Muscle layer of colon (tissue), 2 donors: ENCODE measurements at regions not wholly inside any gene's neighbourhood (a gene's known extent, or its start where the extent isn't known, plus 50 kb on each side); places are given as distances from the start of the nearest gene placed in this dataset.

Experiments
- H3K27ac ChIP-seq: one replicate; pipeline ENCODE4 v1.7.0; 2013; ENCODE audit warnings: low read depth, mild to moderate bottlenecking, low read length, moderate library complexity
- H3K27me3 ChIP-seq, 2 donors: one replicate each; pipeline ENCODE4 v1.7.0; 2013; ENCODE audit warnings: low read length in 2 of 2, mild to moderate bottlenecking in 2 of 2; ENCODE audit not compliant: insufficient read depth in 2 of 2, control insufficient read depth in 1 of 2
- H3K36me3 ChIP-seq: one replicate; pipeline ENCODE4 v1.7.0; 2013; ENCODE audit warnings: mild to moderate bottlenecking, low read length; ENCODE audit not compliant: insufficient read depth
- H3K4me1 ChIP-seq: one replicate; pipeline ENCODE4 v1.7.0; 2013; ENCODE audit warnings: mild to moderate bottlenecking, low read length; ENCODE audit not compliant: insufficient read depth
- H3K4me3 ChIP-seq, 2 donors: one replicate each; pipeline ENCODE4 v1.7.0; 2013; ENCODE audit warnings: low read length in 2 of 2, low read depth in 1 of 2, mild to moderate bottlenecking in 1 of 2, moderate library complexity in 1 of 2
- H3K9ac ChIP-seq: one replicate; pipeline ENCODE4 v1.7.0; 2013; ENCODE audit warnings: low read length
- H3K9me3 ChIP-seq: one replicate; pipeline ENCODE4 v1.7.0; 2013; ENCODE audit warnings: mild to moderate bottlenecking, low read length
- donor health status: abdominal sarcoma.
- donor health status: Adenocarcinoma of cecum.

DNA sequence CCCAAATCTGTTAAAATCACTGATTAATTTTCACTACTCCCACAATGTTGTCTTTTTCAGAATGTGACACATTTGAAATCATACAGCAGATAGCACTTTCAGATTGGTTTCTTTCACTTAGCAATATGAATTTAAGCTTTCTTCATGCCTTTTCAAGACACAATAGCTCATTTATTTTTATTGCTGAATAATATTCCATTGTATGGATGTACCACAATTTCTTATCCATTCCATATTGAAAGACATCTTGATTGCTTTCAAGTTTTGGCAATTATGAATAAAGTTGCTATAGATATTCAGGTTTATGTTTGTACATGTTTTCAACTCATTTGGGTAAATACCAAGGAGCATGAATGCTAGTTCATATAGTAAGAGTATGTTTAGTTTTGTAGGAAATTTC lies 2635.6 kb upstream of the PCDH20 start:
- Histone ChIP-seq H3K4me3 (no peak overlapping the region), H3K36me3 (no peaks in the 10 kb centered on the region), H3K9ac (no peak overlapping the region)

GRCh38 chr13:64041296-64041695 lies 2625.6 kb upstream of the PCDH20 start:
- H3K27ac ChIP-seq = no peak overlapping the region

More for the DNA sequence above, 2635.6 kb upstream of the PCDH20 start:
- Histone ChIP-seq H3K27me3 (no peaks in the 10 kb centered on the region), H3K9me3 (no peaks in the 10 kb centered on the region), H3K27ac (no peak overlapping the region), H3K4me1 (no peaks in the 10 kb centered on the region)

DNA sequence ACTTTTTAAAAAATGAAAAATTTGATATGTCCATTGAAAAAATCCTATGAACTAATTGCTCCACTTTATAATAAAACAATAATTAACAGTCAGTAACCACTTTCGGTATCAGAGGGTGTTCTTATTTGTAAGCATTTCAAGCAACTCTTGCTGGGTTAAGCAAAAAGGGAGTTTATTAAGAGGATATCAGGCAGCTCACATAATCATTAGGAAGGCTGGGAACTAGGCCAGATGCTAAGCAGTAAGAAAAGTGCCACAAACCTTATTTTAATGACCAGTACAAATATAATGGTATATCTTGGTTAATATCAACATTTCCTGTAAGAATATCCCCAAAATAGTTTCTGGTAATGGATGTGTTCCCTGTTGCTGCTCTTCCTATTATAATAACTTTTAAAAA lies 2618.3 kb upstream of the PCDH20 start:
- Histone ChIP-seq H3K4me3 (no peak overlapping the region), H3K27ac (no peak overlapping the region), H3K9ac (no peak overlapping the region), H3K9me3 (no peaks in the 10 kb centered on the region), H3K4me1 (no peaks in the 10 kb centered on the region), H3K27me3 (no peaks in the 10 kb centered on the region), H3K36me3 (no peaks in the 10 kb centered on the region)

More at GRCh38 chr13:64041296-64041695, 2625.6 kb upstream of the PCDH20 start:
- no peaks in the 10 kb centered on the region for H3K4me1 ChIP-seq
- no peaks in the 10 kb centered on the region for H3K9me3 ChIP-seq
- H3K9ac ChIP-seq = no peak overlapping the region
- H3K36me3 ChIP-seq = no peaks in the 10 kb centered on the region
- no peaks in the 10 kb centered on the region for H3K27me3 ChIP-seq
- H3K4me3 ChIP-seq = no peak overlapping the region

DNA sequence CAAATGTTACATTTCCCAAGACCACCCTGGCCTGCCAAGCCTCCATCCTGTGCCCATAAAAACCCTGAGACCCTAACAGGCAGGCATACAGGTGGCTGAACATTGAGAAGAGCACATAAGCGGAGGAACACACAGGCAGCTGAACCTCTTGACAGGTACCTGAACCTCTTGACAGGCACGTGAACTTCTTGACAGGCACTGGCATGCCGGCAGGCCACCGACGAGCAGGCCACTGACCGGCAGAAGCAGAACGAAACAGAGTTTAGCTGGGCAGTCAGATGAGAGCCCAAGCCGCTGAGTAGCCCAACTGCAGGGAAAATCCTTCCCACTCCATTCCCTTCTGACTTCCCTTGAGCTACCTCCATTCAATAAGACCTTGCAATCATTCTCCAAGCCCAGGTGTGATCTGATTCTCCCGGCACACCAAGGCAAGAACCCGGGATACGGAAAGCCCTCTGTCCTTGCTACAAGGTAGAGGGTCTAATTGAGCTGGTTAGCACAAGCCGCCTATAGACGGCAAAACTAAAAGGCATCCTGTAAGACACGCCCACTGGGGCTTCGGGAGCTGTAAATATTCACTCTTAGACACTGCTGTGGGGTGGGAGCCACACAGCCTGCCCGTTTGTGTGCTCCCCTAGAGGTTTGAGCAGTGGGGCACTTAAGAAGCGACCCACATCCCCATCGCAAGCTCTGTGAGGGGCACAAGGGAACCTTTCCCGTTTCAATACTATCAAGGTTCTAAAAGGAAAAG lies 2613.9 kb upstream of the PCDH20 start:
- H3K36me3 ChIP-seq = no peaks in the 10 kb centered on the region
- no peaks in the 10 kb centered on the region for H3K9me3 ChIP-seq
- no peaks in the 10 kb centered on the region for H3K27me3 ChIP-seq
- no peak overlapping the region for H3K4me3 ChIP-seq
- H3K9ac ChIP-seq = no peak overlapping the region
- no peak overlapping the region for H3K27ac ChIP-seq
- H3K4me1 ChIP-seq = no peaks in the 10 kb centered on the region

DNA sequence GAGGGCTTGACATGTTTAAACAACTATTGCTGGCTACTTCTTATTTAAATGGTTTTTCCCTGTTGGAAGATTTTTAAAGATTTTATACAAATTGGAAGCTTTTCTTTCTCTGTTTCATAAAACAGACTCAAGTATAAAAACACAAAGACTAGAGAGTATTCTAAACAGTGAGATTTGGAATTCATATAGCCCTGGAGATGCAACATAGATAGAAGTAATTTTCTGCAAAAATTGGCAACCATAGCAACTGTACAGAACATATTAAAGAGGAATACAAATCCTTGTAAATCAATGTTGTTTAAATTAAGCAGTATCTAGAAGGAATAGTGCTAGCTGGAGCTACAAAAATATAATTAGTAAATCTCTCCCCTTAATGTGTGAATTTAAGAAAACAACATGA lies 2612.9 kb upstream of the PCDH20 start:
- Histone ChIP-seq H3K36me3 (no peaks in the 10 kb centered on the region), H3K27ac (no peak overlapping the region), H3K4me1 (no peaks in the 10 kb centered on the region)

GRCh38 chr13:64020126-64020525 lies 2604.5 kb upstream of the PCDH20 start:
- Histone ChIP-seq H3K9ac (no peak overlapping the region), H3K27ac (no peak overlapping the region), H3K27me3 (no peaks in the 10 kb centered on the region), H3K4me1 (no peaks in the 10 kb centered on the region), H3K9me3 (no peaks in the 10 kb centered on the region), H3K36me3 (no peaks in the 10 kb centered on the region), H3K4me3 (no peak overlapping the region)

More for the DNA sequence above, 2612.9 kb upstream of the PCDH20 start:
- Histone ChIP-seq H3K4me3 (no peak overlapping the region), H3K9ac (no peak overlapping the region), H3K9me3 (no peaks in the 10 kb centered on the region), H3K27me3 (no peaks in the 10 kb centered on the region)

DNA sequence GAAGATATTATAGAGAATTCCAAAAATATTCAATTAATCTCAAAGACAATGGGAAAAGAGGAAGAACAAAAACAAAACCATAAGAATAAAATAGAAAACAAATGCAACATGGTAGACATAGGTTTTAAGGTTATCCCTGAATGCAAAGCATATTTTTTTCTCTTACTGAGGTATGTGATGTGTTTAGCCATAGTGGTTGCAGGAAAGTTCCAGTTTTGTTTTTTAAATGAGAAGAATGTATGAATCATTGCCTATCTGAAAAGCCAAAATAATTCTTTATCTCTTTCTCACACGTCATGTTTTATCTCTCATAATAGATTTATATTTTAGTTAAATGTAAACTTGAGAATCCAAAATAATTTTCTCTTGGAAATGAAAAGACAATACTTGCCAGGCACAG lies 2591.7 kb upstream of the PCDH20 start:
- no peaks in the 10 kb centered on the region for H3K36me3 ChIP-seq
- H3K27ac ChIP-seq = no peak overlapping the region
- H3K4me3 ChIP-seq = no peak overlapping the region
- no peaks in the 10 kb centered on the region for H3K4me1 ChIP-seq
- H3K9me3 ChIP-seq = no peaks in the 10 kb centered on the region
- no peak overlapping the region for H3K9ac ChIP-seq
- no peaks in the 10 kb centered on the region for H3K27me3 ChIP-seq

DNA sequence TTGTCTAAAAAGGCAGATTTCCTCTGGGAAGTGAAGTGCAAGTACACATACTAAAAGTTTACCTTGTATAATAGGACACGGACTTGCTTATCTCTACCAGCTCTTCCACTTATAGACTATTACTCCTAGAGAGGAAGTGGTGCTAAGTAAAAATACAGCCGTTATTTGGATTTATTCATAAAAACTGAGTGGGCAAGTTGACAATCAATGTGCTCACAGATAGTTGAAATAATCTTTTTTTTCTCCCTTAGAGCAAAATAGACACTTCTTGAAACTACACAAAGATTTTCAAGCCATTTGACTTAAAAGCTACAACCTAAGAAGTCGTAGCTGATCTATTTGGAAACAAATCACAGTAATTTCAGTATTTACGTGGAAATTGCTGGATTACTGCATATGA lies 2584.7 kb upstream of the PCDH20 start:
- Histone ChIP-seq H3K36me3 (no peaks in the 10 kb centered on the region), H3K27ac (no peak overlapping the region), H3K9ac (no peak overlapping the region), H3K27me3 (no peaks in the 10 kb centered on the region), H3K4me3 (no peak overlapping the region), H3K4me1 (no peaks in the 10 kb centered on the region), H3K9me3 (no peaks in the 10 kb centered on the region)

- Histone ChIP-seq H3K9ac (no peak overlapping the region), H3K4me1 (no peaks in the 10 kb centered on the region), H3K4me3 (no peak overlapping the region), H3K27me3 (no peaks in the 10 kb centered on the region), H3K36me3 (no peaks in the 10 kb centered on the region), H3K9me3 (no peaks in the 10 kb centered on the region), H3K27ac (no peak overlapping the region)
Observed at GRCh38 chr13:63999614-64000305, 2584.1 kb upstream of the PCDH20 start.

DNA sequence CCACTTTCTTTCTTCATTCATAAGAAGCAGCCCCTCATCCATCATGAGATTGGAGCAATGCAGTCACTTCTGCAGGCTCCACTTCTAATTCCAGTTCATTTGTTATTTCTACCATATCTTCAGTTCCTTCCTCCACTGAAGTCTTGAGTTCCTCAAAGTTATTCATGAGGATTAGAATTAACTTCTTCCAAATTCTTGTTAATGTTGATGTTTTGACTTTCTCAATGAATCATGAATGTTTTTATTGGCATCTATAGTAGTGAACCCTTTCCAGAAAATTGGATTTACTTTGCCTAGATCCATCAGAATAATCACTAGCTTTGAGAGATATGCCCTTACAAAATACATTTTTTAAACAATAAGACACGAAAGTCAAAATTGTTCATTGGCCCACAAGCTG lies 2567.7 kb upstream of the PCDH20 start:
- Histone ChIP-seq H3K27ac (no peak overlapping the region), H3K4me3 (no peak overlapping the region), H3K4me1 (no peaks in the 10 kb centered on the region), H3K9ac (no peak overlapping the region), H3K27me3 (no peaks in the 10 kb centered on the region), H3K9me3 (no peaks in the 10 kb centered on the region), H3K36me3 (no peaks in the 10 kb centered on the region)

GRCh38 chr13:63979951-63980350 lies 2564.3 kb upstream of the PCDH20 start:
- Histone ChIP-seq H3K4me3 (no peak overlapping the region), H3K27ac (no peak overlapping the region), H3K9me3 (no peaks in the 10 kb centered on the region), H3K36me3 (no peaks in the 10 kb centered on the region), H3K27me3 (no peaks in the 10 kb centered on the region), H3K9ac (no peak overlapping the region), H3K4me1 (no peaks in the 10 kb centered on the region)

DNA sequence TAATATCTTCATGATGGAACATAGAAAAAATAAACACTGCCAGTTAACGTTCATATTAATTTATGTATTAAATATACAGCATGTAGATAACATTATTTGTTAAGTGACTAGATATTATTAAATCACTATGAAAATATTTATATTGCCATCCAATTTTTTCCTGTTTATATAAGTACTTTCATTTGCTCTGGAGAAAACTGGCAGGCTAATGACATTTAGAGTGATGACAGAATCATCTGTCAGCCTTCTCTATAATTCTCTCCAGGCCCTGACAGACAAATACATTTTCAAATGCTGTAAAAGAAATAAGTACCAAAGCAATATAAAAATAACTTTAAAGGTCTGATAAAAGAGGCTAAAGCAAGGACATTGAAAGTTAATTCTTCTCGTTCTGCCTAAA lies 2556.7 kb upstream of the PCDH20 start:
- Histone ChIP-seq H3K27me3 (no peaks in the 10 kb centered on the region), H3K9me3 (no peaks in the 10 kb centered on the region), H3K9ac (no peak overlapping the region), H3K36me3 (no peaks in the 10 kb centered on the region), H3K4me3 (no peak overlapping the region), H3K4me1 (no peaks in the 10 kb centered on the region), H3K27ac (no peak overlapping the region)
